Upper lobe of left lung (tissue), 4 donors: ENCODE measurements at regions not wholly inside any gene's neighbourhood (a gene's known extent, or its start where the extent isn't known, plus 50 kb on each side); places are given as distances from the start of the nearest gene placed in this dataset.

Experiments used
- POLR2AphosphoS5 ChIP-seq, 2 donors: sonication (generic); formaldehyde crosslinking; IDR thresholded peaks; one replicate each; pipeline ENCODE4 v1.5.1; 2017; ENCODE audit warnings: antibody characterized with exemption in 2 of 2
- TF ChIP-seq, protein P1 (sequence below), 6 experiments: fragments of 450-650 bp in 4 of 6; fragments of 200-600 bp in 2 of 6; sonication (generic) in 2 of 6; IDR thresholded peaks; one replicate each; pipeline ENCODE4 v1.5.1; 2016 to 2019; ENCODE audit warnings: antibody characterized with exemption in 6 of 6

DNA sequence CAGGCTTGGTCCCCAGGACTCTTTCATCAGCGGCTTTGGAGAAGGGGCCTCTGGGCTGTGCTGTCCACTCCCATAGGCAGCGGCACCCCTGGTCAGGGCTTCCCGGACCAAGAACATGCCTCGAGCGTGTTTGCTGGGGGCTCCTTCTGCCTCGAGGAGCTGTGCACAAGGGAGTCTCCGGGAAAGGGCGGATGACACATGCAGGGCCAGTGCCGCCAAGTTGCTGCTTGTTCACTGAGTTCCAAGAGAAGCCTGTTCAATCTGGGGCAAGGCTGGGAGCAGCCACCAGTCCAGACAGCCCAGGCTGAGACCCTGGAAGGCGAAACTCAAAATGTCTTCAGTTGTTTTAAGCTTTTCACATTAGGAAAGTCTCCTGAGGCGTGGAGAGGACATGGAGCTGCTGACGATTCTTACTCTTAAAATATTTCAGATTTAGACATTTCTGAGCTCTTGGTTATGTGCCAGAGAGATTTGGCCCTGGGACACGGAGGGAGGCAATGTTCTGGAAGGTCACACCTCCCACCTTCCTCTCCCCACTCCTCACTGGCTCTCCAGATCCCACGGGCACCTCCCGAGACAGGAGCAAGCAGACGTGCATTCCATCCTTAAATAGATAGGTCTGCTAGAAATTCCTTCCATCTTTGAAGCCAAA is 84.5 kb upstream of the ZNF469 start:
- no peak for TF ChIP-seq POLR2AphosphoS5 (IDR thresholded peaks at IDR 0.05)
- TF ChIP-seq, protein P1, sequence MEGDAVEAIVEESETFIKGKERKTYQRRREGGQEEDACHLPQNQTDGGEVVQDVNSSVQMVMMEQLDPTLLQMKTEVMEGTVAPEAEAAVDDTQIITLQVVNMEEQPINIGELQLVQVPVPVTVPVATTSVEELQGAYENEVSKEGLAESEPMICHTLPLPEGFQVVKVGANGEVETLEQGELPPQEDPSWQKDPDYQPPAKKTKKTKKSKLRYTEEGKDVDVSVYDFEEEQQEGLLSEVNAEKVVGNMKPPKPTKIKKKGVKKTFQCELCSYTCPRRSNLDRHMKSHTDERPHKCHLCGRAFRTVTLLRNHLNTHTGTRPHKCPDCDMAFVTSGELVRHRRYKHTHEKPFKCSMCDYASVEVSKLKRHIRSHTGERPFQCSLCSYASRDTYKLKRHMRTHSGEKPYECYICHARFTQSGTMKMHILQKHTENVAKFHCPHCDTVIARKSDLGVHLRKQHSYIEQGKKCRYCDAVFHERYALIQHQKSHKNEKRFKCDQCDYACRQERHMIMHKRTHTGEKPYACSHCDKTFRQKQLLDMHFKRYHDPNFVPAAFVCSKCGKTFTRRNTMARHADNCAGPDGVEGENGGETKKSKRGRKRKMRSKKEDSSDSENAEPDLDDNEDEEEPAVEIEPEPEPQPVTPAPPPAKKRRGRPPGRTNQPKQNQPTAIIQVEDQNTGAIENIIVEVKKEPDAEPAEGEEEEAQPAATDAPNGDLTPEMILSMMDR (IDR thresholded peaks at IDR 0.05) = no peak
